ENCODE measurements at regions not wholly inside any gene's neighbourhood (a gene's known extent, or its start where the extent isn't known, plus 50 kb on each side); places are given as distances from the start of the nearest gene placed in this dataset.
"Not testable (repeated sequence)": the region's sequence is repeated elsewhere in the genome, so short reads cannot be mapped to it uniquely, and the experiment has no call there.

DNA sequence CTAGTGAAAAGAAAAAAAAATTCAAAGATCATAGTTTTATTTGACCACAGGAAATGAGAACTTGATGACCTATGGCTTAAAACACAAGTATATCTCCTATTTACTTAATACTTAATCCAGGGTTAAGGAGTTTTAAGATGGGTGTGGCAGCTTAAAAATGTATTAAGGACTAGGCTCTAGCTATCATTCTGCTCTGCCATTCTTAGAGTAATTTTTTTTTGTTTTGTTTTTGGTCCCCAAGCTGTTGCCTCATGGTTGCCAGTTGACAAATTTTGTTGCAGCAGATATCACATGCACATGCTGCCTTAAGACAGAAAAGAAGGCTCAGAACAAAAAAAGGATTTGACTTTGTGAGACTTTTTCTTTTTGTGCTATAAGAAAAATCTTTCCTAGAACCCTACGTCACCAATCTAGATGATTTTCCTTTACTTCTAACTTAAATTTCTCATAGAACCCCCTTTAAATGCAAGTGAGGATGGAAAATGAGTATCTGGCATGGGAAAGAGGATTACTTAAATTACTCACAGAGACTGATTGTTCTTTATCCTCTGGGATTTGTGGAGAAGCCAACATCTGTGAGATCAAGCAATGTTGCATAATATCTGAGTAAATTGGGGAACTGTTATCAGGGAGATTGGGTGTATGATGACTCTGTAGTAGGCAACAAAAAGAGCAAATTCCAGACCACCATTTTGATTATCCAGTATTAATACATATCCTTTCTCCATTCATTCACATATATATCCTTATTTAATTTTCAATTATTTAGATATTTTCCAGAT, 364.7 kb upstream of the CD180 start:
- DNase-seq (ENCODE audit: low spot score), result no peak

DNA sequence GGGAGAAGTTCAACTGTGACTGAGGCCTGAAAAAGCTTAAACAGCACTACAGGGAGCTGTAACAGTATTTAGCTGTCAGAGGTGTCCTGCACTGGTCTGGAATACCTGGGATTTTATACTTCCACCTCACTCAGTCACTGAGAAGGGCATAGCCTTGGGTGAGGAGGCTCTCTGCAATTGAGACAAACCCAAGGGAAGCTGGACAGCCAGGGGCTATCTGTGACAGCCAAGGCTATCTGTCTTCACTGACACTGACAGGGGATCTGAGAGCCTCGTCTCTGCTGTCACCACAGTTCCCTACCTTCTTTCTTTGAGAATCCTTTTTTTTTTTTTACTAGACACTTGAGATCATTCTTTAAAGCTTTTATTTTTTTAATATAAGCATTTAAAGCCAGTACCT, 356.2 kb upstream of the CD180 start:
- no peak for DNase-seq (ENCODE audit: low spot score)

DNA sequence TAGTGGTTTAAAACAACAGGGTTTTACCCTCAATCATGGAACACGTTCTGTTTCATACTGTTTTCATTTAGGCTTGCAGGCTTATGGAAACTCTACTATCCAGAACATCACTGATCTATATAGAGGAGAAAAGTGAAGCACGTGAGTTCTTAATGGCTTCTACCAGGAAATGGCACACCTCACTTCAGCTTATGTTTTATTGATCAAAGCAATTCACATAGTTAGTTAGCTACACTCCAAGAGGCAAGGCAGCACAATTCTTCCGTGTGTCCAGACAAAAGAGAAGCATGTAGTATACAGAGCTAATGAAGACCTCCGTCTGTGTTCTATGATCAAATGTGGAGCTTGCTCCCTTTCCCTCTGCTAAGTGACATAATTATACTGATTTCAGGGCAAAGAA, 353.3 kb upstream of the CD180 start:
- DNase-seq (ENCODE audit: low spot score), result no peak

DNA sequence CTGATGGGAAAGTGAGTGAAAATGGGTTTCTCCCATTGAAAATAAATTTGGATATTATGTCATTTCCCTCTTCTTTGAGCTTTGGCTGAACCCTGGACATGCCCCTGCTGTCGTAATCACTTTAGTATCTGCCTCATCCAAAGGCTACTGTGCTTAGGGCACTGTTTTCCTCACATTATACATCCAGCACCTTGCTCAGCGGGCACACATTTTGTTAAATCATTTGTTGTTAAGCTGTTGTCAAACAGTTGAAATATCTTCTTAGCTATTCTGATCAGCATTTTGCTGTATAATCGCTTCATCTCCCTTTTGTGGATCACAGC, 352.7 kb upstream of the CD180 start:
- DNase-seq (ENCODE audit: low spot score), result no peak

DNA sequence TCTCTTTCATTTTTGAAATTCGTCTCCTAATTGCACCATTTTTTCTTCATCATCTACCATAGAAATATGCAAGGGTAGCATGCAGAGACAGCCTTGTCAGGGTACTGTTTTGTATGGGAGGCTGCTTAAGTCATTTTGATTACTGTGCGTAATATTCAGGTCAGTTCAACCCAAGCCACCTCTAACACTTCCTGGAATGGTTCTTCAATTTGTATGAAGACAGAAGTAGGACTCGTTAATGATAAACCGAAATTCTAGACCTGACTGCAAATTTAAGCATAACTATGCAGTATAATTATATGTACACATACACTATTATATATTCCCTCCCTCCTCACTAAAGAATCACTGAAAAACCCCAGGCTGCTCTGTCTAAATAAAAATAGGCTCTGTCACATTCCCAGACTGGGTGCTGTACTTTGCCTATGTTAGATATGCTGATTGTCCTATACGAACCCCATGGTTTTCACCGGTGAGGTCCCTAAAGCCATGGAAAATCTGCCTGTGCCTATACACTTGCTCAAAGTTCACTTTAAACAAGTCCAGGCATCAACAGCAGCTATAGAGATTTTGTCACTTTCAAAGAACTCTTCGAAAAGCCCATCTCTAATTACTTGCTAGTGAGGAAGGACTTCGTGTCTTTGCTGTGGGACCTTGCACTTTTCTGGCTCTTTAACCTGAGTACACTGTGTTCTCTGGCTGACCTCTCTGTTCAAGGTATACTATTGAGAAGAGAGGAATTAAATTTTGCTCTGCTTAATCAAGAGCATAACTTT, 352.1 kb upstream of the CD180 start:
- no peak for DNase-seq (ENCODE audit: low spot score)

DNA sequence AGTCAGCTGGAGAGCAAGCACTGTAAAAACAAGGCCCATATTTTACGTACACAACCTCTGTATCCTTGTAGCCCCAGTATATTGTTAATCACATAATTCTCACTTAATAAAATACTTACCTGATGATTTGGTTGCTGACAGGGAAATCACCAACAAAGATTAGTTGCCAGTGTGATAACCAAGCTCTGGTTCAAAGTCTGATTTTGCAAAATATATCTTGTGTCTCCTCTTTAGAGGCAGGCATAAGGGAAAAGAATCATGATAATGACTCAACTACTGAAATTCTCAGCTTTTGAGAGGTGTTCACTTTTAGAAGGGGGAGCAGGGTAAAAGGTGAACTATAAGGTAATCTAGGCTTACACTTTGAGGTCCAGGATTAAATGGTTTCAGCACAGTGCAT, 351.1 kb upstream of the CD180 start:
- DNase-seq (ENCODE audit: low spot score), result no peak

DNA sequence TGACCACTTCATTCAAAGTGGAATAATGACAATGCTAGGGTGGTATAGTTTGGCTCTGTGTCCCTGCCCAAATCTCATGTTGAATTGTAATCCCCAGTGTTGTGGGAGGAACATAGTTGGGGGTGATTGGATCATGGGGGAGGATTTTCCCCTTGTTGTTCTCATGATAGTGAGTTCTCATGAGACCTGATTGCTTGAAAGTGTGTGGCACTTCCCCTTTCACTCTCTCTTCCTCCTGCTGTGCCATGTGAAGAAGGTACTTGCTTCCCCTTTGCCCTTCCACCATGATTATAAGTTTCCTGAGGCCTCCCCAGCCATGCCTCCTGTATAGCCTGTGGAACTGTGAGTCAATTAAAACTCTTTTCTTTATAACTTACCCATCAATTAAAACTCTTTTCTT, 348.3 kb upstream of the CD180 start:
- DNase-seq (ENCODE audit: low spot score), result not testable (repeated sequence)

DNA sequence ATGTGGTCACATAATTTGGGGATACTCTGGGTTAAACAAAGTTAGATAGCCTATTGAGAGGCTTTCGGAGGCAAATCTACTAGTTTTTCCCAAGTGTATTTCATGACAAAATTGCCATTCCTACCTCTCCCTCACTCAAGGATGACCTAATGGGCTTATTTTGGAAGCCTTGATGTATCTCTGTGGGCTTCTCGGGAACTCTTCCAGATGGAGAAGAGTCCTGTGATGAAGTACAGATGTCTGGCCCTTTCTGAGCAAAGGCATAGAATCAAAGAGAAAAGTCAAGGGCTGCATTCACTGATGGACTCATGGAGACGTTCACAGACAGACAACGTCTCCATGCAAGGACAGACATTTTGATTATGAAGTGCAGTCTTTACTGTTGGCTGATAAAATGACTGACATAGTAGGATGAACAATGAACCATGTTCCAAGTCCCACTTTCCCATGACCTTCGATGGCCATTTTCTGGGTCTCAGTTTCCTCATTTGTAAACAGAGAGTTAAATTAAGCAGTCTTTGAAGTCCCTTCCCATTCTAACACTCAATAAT, 347.2 kb upstream of the CD180 start:
- no peak for DNase-seq (ENCODE audit: low spot score)

DNA sequence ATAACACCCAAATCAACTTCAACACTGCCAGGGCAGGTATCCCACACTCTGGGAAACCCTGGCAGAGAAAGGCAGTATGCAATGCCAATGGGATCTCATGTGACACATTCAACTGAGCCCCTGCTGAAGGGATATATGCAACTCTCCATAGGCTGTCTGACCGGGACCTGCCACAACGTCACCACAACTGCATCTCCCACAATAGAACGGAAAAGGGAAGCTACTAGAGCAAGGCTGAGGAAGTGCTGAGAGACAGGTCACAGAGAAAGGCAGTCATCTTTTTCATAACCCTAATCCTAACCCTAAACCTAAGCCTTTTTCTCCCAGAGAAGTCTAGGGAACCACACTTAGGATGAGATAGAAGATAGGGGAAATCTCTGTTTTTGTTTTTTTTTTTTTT, 345.9 kb upstream of the CD180 start:
- no peak for DNase-seq (ENCODE audit: low spot score)

DNA sequence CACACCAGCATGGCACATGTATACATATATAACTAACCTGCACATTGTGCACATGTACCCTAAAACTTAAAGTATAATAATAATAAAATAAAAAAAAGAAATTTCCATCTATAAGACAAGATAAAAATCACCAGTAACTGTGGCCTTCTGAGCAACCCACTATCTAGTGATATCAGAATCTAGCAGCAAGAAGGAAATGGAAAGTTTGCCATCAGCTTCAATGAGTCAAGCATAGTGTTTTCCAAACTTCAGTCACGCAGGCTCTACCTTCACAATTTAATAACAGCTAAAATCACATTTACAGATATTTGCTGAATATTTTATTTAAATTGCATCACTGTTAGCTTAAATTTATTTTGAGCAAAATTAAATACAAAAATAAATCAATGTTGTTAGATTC, 345.3 kb upstream of the CD180 start:
- DNase-seq (ENCODE audit: low spot score), result no peak

DNA sequence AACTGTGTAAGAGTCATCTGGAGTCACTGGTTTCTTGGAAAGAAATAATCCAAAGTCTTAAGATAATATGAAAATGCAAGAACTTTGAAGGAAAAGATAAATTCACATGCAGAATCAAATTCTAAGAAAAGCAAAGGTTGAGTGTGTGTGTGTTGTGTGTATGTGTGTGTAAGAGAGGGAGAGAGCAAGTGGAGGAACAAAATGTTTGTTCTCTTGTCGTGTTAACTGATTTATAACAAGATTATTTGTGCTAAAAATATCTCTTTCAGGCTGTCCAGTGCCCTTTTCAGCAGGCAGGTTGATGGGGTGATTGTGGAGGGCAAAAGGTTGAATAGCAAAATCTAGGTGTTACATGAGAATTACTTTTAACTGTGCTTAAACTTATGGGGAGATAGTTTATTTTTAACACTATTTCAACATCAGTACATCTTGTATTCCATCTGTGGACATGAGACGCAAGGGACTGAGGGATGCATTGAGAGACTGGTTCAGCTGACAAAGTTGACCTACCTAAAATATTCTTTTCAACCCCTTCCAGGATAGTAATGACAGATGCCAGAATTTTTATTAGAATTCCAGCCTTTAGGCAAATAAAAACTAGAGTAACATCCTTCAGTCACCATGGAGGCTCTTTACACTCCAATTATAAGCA, 342.4 kb upstream of the CD180 start:
- no peak for DNase-seq (ENCODE audit: low spot score)

DNA sequence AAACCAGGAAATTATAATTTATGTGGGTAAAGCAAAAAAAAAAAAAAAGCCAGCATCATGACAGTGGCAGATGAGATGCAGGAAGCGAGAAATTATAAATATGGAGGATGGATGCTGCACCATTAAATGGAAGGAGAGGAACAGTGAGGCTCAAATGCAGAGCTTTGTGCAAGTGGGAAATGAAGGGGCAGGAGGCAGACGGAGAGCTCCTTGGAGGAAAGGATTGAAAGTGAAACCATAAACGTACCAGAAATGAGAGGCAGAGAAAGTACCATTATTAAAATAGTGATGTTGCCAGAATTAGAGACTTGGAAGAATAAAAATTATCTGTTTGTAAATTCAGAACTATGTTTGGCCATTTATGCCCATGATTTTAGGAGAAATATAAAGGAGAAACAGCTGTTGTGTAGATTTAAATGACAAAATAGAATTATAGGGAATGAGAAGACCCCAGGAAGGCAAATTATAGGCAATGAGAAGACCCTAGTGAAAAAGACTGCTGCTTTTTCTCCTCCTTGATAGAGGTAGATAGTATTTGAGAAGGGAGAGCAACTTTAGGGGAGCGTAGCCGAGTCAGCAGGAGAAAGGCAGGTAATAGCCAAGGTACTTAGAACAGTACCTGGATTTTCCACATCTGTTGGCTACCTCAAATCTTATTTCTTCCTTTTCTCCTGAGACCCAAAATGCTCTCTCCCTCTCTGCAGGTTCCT, 341.0 kb upstream of the CD180 start:
- peak; percentile 33 for DNase-seq (ENCODE audit: low spot score)

DNA sequence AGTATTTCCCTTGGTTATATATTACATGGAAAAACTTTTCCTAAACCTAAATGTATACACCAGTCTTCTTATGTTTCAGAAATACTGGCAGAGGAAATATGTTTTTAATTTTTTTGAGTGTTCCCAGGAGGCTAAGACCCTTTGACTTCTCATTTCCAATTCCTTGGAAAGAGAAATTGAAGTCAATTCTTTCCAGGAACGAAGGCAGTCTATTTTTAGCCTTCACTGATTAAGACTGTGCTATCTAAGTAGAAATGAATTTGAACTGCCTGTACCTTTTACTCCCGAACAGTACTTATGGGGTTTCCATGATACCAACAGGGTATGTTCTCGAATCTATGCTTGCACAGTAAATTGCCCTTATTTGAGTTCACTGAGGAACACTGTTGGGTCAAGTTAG, 340.3 kb upstream of the CD180 start:
- DNase-seq (ENCODE audit: low spot score), result no peak

DNA sequence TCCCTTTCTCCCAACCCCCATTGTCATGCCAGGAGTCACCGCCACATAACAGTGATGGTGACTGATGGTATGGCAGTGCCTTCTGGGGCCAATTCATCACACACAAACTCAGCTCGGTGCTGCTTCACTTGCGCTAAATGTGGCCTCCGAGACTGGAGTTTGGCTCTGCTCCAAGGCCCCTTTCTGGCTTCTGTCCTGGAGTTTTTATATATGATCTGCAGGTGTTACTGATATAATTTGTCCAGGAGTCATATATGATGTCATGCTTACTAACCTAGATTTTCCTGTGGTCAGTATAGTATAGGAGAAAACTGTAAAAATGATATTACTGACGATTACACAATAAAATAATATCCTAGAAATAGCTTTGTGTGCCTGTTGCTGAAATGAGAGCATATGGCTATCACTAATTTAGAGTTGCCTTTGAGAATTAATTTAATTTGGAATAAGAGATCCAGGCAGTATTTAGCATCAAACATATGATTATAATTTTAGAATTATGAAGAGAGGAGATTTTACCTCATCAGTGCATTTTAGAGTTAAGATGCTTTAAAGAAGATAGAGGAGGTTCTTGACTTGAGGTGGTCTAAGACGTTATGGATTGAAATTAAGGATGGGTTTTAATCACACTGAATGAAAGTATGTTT, 334.1 kb upstream of the CD180 start:
- DNase-seq (ENCODE audit: low spot score), result no peak

DNA sequence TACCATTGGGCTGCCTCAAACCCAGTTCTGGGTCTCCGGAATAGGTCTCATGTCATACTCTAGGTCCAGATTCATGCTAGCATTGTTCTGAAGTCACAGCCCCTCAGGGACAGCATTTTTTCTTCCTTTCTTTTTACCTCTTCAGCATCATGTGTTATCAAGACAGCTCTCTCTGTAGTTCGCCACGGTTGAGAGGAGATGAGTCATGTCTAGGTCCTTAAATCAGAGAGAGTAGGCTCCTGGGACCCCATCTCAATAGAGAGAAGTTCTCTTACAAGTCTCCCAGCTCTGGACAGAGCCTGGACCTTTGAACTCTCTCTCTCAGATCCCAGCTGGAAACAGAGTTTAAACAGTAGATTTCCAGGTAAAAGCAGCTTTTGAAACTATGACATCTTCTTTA, 332.4 kb upstream of the CD180 start:
- no peak for DNase-seq (ENCODE audit: low spot score)

DNA sequence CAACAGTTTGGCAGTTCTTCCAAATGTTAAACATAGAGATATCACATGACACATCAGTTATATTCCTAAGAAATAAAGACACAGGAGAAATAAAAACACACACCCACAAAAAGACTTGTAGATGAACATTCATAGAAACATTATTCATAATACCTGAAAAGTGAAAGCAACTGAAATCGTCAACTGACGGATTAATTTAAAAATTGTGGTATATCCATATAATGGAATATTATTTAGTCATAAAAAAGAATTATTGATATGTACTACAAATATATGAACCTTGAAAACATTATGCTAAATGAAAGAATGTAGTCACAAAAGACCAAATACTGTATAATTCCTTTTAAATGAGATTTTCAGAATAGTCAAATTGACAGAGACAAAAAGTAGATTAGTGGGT, 330.2 kb upstream of the CD180 start:
- no peak for DNase-seq (ENCODE audit: low spot score)

DNA sequence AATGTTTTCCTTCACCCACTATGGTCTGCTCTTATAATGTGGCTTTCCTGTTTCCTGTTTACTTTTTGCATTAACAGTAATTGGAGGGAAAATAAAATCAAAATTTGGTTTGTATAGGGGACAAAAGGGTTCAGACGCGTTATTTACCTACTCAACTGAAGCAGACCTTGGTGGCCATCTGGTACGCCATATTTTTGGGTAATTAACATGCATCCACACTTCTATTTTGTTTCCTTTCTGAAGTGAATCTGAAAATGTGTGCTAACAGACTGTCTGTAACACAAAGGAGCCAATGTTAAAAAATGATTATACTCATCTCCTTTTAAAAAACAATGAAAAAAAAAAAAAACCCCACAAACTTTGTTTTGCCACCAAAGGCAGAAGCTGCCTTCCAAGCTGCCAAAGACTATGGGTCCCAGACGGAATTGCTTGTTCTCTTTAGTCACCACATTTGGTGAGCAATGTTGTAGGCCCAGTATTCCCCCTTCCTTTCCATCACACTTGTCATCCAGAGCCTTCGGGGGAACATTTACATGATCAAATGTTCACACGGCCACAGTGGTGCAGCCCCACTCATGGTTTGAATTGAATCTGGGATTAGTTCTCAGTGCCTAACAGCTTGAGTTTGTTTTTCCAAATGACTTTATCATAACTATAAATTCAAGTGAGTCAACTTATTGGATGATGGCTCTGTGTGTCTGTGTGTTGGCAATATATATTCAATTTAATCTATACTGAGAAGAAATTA, 323.7 kb upstream of the CD180 start:
- DNase-seq (ENCODE audit: low spot score), result peak; percentile 13

DNA sequence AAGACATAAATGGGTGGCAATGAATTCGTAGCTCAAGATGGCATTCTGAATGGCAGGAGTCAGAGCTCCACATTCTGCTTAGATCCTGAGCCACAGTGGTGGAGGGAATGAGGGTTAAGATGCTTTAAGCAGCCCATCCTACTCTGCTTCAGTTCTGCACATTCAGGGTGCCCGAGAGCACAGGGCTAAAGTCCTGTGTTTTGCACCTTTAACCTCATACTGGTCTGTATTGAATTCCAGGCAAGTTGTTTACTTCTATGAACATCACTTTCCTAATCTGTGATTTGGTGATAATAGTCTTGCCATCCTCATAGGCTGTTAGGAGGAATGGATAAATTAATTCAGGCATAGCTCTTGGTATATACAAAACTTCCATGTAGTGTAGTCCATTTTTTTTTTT, 321.6 kb upstream of the CD180 start:
- no peak for DNase-seq (ENCODE audit: low spot score)

DNA sequence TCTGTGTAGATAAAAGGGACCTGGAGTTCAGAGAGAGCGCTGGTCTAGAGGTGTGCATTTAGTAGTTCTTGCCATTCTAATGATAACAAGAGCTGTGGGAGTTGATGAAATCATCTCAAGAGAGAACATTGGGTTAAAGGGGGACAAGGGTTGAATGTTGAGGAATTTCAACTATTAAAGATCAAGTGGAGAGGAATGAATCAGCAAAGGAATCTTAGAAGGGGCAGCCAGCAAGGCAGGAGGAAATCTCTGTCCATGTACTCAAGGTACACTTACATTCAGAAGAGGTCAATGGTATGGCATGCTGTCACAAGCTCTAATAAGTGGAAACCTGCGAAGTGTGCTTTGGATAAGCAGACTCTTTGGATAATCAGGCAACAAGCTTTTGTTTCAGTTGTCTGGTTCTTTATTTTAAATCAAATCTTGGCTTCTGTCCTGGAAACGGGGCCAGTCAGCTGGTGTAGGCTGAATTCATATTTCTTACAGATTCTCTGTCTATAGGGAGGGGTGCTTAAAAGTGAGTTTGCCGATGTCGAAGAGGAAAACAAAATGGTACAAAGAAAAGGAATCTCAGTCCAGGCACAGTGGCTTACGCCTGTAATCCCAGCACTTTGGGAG, 320.5 kb upstream of the CD180 start:
- DNase-seq (ENCODE audit: low spot score), result no peak

DNA sequence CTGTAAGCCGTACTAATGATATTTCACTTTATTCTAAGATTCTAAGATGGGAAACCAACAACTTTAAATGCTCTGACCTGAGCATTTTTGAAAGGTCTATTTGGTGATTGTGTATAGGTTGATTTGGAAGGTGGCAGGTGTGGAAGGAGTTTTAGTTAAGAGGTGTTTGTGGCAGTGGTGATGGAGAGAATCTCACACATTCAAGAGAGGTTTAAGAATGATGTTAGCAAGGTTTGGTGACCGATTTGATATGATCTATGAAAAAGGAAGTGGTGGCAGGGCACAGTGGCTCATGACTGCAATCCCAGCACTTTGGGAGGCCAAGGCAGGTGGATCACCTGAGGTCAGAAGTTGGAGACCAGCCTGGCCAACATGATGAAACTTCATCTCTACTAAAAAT, 319.2 kb upstream of the CD180 start:
- no peak for DNase-seq (ENCODE audit: low spot score)

All from Ammon's horn (tissue), 1 donor.